ENCODE measurements at regions not wholly inside any gene's neighbourhood (a gene's known extent, or its start where the extent isn't known, plus 50 kb on each side); places are given as distances from the start of the nearest gene placed in this dataset.

- TF ChIP-seq CTCF (IDR thresholded peaks at IDR 0.05; ENCODE audit: low read depth, low read length) (no peak), EZH2phosphoT487 (IDR thresholded peaks at IDR 0.05; ENCODE audit: low read depth) (no peak)
Measured at GRCh38 chr17:63075969-63076368, 109.9 kb downstream of the TANC2 start.

Measured in OCI-LY3 (cell line).